Mammary epithelial cell (primary cell): ENCODE measurements at regions not wholly inside any gene's neighbourhood (a gene's known extent, or its start where the extent isn't known, plus 50 kb on each side); places are given as distances from the start of the nearest gene placed in this dataset.

Source experiments
- EZH2 ChIP-seq: IDR thresholded peaks from 2 replicates; pipeline ENCODE4 v1.6.1; 2012; ENCODE audit warnings: low read length, inconsistent platforms, borderline replicate concordance
- TF ChIP-seq, protein P1 (sequence below), 2 donors: IDR thresholded peaks in 1 of 2; conservative IDR thresholded peaks in 1 of 2; 2 replicates each; pipeline ENCODE4 v1.5.1; 2011 to 2012; ENCODE audit warnings: inconsistent platforms in 2 of 2, low read length in 2 of 2, mild to moderate bottlenecking in 2 of 2, control low read depth in 1 of 2, low read depth in 1 of 2; ENCODE audit not compliant: insufficient read depth in 1 of 2; ENCODE audit errors: extremely low read depth in 1 of 2

DNA sequence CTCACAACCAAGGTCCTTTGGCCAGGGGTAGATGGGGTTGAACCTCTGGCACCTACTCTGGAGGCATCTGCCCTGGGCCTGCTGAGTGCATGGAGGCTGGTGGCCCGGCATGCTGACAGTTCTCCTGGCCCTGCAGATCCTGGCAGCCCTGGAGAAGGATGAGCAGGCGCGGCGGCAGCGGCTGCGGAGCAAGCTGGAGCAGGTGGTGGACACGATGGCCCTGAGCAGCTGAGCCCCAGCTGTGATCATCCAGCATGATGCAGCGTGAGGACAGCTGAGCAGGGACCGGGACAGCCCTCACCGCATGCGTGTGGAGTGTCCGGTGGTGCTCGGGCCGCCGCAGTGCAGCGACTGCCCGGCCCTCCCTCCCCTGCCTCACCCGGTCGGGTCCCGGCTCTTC lies 50.9 kb downstream of the PLXNA1 start:
- TF ChIP-seq, protein P1, sequence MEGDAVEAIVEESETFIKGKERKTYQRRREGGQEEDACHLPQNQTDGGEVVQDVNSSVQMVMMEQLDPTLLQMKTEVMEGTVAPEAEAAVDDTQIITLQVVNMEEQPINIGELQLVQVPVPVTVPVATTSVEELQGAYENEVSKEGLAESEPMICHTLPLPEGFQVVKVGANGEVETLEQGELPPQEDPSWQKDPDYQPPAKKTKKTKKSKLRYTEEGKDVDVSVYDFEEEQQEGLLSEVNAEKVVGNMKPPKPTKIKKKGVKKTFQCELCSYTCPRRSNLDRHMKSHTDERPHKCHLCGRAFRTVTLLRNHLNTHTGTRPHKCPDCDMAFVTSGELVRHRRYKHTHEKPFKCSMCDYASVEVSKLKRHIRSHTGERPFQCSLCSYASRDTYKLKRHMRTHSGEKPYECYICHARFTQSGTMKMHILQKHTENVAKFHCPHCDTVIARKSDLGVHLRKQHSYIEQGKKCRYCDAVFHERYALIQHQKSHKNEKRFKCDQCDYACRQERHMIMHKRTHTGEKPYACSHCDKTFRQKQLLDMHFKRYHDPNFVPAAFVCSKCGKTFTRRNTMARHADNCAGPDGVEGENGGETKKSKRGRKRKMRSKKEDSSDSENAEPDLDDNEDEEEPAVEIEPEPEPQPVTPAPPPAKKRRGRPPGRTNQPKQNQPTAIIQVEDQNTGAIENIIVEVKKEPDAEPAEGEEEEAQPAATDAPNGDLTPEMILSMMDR (conservative IDR thresholded peaks at IDR 0.05 in 1 of 2, IDR thresholded peaks at IDR 0.05 in 1 of 2; ENCODE audit: extremely low read depth in 1 of 2, insufficient read depth in 1 of 2, low read depth in 1 of 2, low read length in 2 of 2), result no peak
- TF ChIP-seq EZH2, result no peak
